Sigmoid colon (tissue), 4 donors: ENCODE measurements at regions not wholly inside any gene's neighbourhood (a gene's known extent, or its start where the extent isn't known, plus 50 kb on each side); places are given as distances from the start of the nearest gene placed in this dataset.

Experiments used
- CTCF ChIP-seq, 4 experiments: fragments of 450-650 bp in 3 of 4; fragments of 200-600 bp in 1 of 4; IDR thresholded peaks; one replicate each; pipeline ENCODE4 v1.5.1; 2016 to 2019; ENCODE audit warnings: antibody characterized with exemption in 4 of 4, mild to moderate bottlenecking in 3 of 4, moderate library complexity in 2 of 4
- POLR2AphosphoS5 ChIP-seq, 4 donors: sonication (generic); formaldehyde crosslinking; IDR thresholded peaks; one replicate each; pipeline ENCODE4 v1.6.1; 2017; ENCODE audit warnings: antibody characterized with exemption in 4 of 4

- TF ChIP-seq CTCF (IDR thresholded peaks at IDR 0.05) (no peak), POLR2AphosphoS5 (IDR thresholded peaks at IDR 0.05) (no peak)
Measured at GRCh38 chr3:148095962-148096361, 601.7 kb upstream of the AGTR1 start.
